Cerebellar cortex (tissue), 1 donor: ENCODE measurements at regions not wholly inside any gene's neighbourhood (a gene's known extent, or its start where the extent isn't known, plus 50 kb on each side); places are given as distances from the start of the nearest gene placed in this dataset.
"Not testable (repeated sequence)": the region's sequence is repeated elsewhere in the genome, so short reads cannot be mapped to it uniquely, and the experiment has no call there.

ENCODE experiments used
- DNase-seq: peaks from one replicate; pipeline ENCODE4 v3.0.0-alpha.2; 2015; ENCODE audit warnings: low spot score

GRCh38 chr2:131753640-131754561 lies 226.2 kb downstream of the CCDC74A start:
- no peak for DNase-seq

- DNase-seq: no peak
Measured at GRCh38 chr2:131754929-131755720, 227.4 kb downstream of the CCDC74A start.

GRCh38 chr2:131756141-131756907 lies 228.6 kb downstream of the CCDC74A start:
- DNase-seq: no peak

- DNase-seq: not testable (repeated sequence)
Measured at GRCh38 chr2:131758941-131759340, 231.3 kb downstream of the CCDC74A start.

- DNase-seq: not testable (repeated sequence)
Measured at GRCh38 chr2:131774955-131775555, 247.4 kb downstream of the CCDC74A start.

- DNase-seq: not testable (repeated sequence)
Measured at GRCh38 chr2:131775903-131776506, 248.3 kb downstream of the CCDC74A start.

- not testable (repeated sequence) for DNase-seq
Measured at GRCh38 chr2:131780446-131780845, 252.8 kb downstream of the CCDC74A start.

GRCh38 chr2:131801210-131801744 lies 273.6 kb downstream of the CCDC74A start:
- no peak for DNase-seq

GRCh38 chr2:131801745-131802350 lies 274.2 kb downstream of the CCDC74A start:
- DNase-seq: peak; percentile 22

GRCh38 chr2:131802351-131802836 lies 274.7 kb downstream of the CCDC74A start:
- peak; percentile 10 for DNase-seq

- DNase-seq: not testable (repeated sequence)
Measured at GRCh38 chr2:131803237-131803636, 275.5 kb downstream of the CCDC74A start.

- not testable (repeated sequence) for DNase-seq
Measured at GRCh38 chr2:131812605-131813004, 284.9 kb downstream of the CCDC74A start.

GRCh38 chr2:131813378-131813777 lies 285.7 kb downstream of the CCDC74A start:
- DNase-seq: not testable (repeated sequence)

GRCh38 chr2:131818267-131818973 lies 290.7 kb downstream of the CCDC74A start:
- DNase-seq: not testable (repeated sequence)

- not testable (repeated sequence) for DNase-seq
Measured at GRCh38 chr2:131822237-131822721, 294.6 kb downstream of the CCDC74A start.

GRCh38 chr2:131823058-131823457 lies 295.4 kb downstream of the CCDC74A start:
- DNase-seq: not testable (repeated sequence)

- DNase-seq: not testable (repeated sequence)
Measured at GRCh38 chr2:131824986-131825385, 297.3 kb downstream of the CCDC74A start.

GRCh38 chr2:131827481-131828163 lies 299.9 kb downstream of the CCDC74A start:
- no peak for DNase-seq

GRCh38 chr2:131828164-131828561 lies 300.5 kb downstream of the CCDC74A start:
- no peak for DNase-seq
